ENCODE measurements at regions not wholly inside any gene's neighbourhood (a gene's known extent, or its start where the extent isn't known, plus 50 kb on each side); places are given as distances from the start of the nearest gene placed in this dataset.

DNA sequence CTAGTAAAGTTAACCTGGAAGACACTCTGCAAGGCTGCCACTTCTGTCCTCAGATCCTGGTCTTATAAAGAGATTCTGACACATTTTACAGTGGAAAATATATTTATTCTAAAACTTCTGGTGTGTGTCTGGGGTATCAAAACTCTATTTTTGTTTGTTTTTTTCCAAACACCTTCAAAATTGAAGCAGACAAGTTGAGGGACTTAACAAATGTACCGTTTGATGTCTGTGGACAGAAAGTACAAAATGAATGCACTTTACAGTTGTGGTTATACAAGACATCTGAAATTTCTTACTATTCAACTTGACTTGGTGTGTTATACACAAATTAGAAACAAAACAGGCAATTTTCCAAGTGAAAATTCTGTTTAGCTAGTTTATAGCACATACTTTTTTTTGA lies 823.2 kb upstream of the SALL3 start:
- no peak overlapping the region for H3K4me3 ChIP-seq (ENCODE audit: low read depth, low read length)
- no peak for DNase-seq (ENCODE audit: low read depth)
- TF ChIP-seq, protein P1, sequence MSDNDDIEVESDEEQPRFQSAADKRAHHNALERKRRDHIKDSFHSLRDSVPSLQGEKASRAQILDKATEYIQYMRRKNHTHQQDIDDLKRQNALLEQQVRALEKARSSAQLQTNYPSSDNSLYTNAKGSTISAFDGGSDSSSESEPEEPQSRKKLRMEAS (IDR thresholded peaks at IDR 0.05; ENCODE audit: low read depth, low read length) = no peak
- TF ChIP-seq POLR2A (IDR thresholded peaks at IDR 0.05; ENCODE audit: extremely low read depth, insufficient read length) = no peak
- no peak for TF ChIP-seq MYC (IDR thresholded peaks at IDR 0.05; ENCODE audit: low read depth, low read length)

DNA sequence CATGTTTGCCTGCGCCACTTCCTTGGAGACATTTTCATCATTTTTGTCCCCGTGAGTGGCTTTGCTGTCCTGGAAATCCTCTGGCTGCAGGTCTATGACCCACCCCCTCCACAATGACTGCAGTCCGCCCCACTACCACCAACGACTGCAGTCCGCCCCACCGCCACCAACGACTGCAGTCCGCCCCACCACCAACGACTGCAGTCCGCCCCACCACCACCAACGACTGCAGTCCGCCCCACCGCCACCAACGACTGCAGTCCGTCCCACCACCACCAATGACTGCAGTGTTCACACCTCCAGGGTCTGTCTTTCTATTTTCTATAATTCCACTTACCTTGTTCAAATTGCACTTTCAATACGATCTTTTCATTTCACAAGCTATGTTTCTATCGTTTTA lies 820.7 kb upstream of the SALL3 start:
- DNase-seq (ENCODE audit: low read depth) = no peak
- H3K4me3 ChIP-seq (ENCODE audit: low read depth, low read length) = no peak overlapping the region
- TF ChIP-seq POLR2A (IDR thresholded peaks at IDR 0.05; ENCODE audit: extremely low read depth, insufficient read length) = no peak
- TF ChIP-seq, protein P2, sequence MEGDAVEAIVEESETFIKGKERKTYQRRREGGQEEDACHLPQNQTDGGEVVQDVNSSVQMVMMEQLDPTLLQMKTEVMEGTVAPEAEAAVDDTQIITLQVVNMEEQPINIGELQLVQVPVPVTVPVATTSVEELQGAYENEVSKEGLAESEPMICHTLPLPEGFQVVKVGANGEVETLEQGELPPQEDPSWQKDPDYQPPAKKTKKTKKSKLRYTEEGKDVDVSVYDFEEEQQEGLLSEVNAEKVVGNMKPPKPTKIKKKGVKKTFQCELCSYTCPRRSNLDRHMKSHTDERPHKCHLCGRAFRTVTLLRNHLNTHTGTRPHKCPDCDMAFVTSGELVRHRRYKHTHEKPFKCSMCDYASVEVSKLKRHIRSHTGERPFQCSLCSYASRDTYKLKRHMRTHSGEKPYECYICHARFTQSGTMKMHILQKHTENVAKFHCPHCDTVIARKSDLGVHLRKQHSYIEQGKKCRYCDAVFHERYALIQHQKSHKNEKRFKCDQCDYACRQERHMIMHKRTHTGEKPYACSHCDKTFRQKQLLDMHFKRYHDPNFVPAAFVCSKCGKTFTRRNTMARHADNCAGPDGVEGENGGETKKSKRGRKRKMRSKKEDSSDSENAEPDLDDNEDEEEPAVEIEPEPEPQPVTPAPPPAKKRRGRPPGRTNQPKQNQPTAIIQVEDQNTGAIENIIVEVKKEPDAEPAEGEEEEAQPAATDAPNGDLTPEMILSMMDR (IDR thresholded peaks at IDR 0.05; ENCODE audit: low read depth, low read length) = no peak

DNA sequence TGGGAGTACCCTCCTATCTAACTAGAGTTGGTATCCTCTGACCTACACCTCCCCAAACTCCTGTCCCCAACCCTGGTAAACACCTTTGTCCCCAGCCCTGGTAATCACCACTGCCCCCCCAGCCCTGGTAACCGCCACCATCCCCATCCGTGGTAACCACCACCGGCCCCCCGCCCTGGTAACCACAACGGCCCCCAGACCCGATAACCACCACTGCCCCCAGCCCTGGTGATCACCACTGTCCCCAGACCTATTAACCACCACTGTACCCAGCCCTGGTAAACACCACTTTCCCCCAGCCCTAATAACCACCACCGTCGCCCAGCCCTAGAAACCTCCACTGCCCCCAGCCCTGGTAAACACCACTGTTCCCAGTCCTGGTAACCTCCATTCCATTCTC lies 820.2 kb upstream of the SALL3 start:
- TF ChIP-seq MYC (IDR thresholded peaks at IDR 0.05; ENCODE audit: low read depth, low read length) = no peak
- no peak overlapping the region for H3K4me3 ChIP-seq (ENCODE audit: low read depth, low read length)
- DNase-seq (ENCODE audit: low read depth) = no peak

DNA sequence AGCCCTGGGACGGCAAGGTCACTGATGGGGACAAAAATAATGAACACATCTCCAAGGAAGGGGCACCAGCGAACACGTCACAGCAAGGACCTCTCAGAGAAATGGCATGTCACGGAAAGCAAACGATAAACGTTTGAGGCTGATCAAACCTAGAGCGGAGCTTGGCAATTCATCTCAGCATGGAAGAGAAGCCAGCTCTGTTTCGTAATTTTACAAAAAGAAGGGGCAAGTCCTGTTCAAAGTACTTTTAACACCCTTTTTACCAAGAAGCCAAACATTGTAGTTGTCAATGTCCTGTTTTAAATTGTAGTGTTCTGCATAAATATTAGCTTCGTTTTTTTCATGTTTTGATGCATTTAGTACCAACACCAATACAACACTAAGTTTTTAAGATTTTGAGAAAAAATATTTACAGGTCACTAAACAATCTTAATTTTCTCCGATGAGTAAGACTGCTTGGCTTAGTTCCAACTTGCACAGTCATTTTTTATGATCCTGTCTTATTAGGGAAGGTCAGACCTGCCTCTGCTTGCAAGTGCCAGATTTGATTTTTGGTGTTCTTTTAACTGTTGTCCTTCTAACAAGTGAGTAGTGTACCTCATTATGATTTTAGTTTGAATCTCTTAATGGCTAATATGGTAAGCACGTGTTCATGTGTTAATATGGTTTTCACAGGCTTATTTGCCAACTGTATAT lies 818.5 kb upstream of the SALL3 start:
- DNase-seq (ENCODE audit: low read depth) = no peak
- no peak overlapping the region for H3K4me3 ChIP-seq (ENCODE audit: low read depth, low read length)
- no peak for TF ChIP-seq POLR2A (IDR thresholded peaks at IDR 0.05; ENCODE audit: extremely low read depth, insufficient read length)
- TF ChIP-seq, protein P1 (IDR thresholded peaks at IDR 0.05; ENCODE audit: low read depth, low read length) = no peak
- TF ChIP-seq, protein P2 (IDR thresholded peaks at IDR 0.05; ENCODE audit: low read depth, low read length) = no peak
- no peak for TF ChIP-seq MYC (IDR thresholded peaks at IDR 0.05; ENCODE audit: low read depth, low read length)

DNA sequence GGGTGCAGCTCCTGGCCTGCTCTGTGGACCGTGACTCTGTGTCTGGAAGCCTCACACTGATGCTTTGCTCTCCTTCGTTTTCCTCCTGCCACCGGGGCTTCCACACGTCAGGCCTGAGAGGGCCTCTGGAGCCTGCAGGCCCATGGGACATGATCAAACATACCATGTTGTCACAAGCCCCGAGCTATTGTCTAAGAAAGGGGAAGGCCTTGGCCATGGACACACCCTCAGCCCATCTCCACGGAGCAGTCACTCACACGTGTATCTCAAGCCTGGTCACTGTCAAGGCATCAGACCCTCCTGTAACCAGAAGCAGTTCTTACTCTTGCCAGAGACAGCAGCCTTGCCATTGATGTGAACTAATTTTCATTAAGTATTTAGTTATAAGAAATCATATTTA lies 814.1 kb upstream of the SALL3 start:
- no peak for DNase-seq (ENCODE audit: low read depth)
- TF ChIP-seq, protein P2 (IDR thresholded peaks at IDR 0.05; ENCODE audit: low read depth, low read length) = no peak
- TF ChIP-seq, protein P1 (IDR thresholded peaks at IDR 0.05; ENCODE audit: low read depth, low read length) = no peak
- TF ChIP-seq POLR2A (IDR thresholded peaks at IDR 0.05; ENCODE audit: extremely low read depth, insufficient read length) (no peak), MYC (IDR thresholded peaks at IDR 0.05; ENCODE audit: low read depth, low read length) (no peak)
- no peak overlapping the region for H3K4me3 ChIP-seq (ENCODE audit: low read depth, low read length)

DNA sequence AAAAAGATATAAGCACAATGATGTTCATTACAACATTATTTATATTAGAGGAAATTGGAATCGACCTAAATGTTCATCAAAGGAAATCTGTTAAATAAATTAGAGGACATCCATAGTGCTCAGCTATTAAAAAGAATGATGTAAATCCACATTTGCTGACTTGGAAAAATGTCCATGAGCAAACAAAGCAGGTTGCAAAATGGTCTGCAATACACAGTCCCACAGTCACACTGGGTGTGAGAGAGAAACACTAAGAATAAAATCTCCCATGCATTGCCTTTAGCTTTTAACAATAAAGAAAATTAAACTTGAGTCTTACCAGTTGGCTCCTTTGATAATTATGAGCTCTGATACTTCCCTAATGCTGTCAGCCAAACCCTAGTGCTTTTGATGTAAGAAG lies 811.1 kb upstream of the SALL3 start:
- TF ChIP-seq, protein P1 (IDR thresholded peaks at IDR 0.05; ENCODE audit: low read depth, low read length) = no peak
- no peak for TF ChIP-seq MYC (IDR thresholded peaks at IDR 0.05; ENCODE audit: low read depth, low read length)
- H3K4me3 ChIP-seq (ENCODE audit: low read depth, low read length) = no peak overlapping the region
- DNase-seq (ENCODE audit: low read depth) = no peak

DNA sequence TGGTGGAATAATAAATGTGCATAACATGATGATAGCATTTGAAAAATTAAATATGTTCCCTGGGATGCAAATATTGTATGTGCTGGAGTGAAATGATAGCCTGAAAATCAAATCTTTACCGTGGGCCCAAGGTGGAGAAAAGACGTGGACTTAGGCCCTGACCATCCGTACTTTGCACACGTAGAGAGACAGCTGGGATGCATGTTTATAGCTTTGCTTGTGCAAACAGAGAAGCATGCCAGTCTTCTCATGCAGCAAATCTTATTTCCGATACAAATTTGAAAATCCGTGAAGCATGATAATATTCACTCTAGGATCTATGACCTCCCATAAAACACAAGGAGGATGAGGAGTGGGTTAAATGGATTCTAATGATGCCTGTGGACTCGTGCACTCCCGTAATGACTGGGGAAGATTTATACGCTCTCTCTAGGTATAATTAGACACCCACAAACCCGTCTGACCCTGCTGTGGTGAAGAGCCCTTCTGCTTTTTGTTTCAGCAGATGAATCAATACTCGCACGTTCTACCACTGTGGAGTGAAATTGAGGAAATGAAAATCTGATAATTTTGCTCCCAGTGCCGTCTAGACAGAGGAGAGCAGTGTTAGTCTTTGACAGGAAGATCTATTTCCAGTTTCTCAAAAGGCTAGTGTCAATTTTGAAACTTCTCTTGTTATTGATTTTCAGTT lies 810.3 kb upstream of the SALL3 start:
- no peak for TF ChIP-seq MYC (IDR thresholded peaks at IDR 0.05; ENCODE audit: low read depth, low read length)
- TF ChIP-seq, protein P2 (IDR thresholded peaks at IDR 0.05; ENCODE audit: low read depth, low read length) = no peak
- TF ChIP-seq POLR2A (IDR thresholded peaks at IDR 0.05; ENCODE audit: extremely low read depth, insufficient read length) = no peak
- TF ChIP-seq, protein P1 (IDR thresholded peaks at IDR 0.05; ENCODE audit: low read depth, low read length) = no peak
- peak; percentile 12 for DNase-seq (ENCODE audit: low read depth)
- no peak overlapping the region for H3K4me3 ChIP-seq (ENCODE audit: low read depth, low read length)
